ENCODE measurements at regions not wholly inside any gene's neighbourhood (a gene's known extent, or its start where the extent isn't known, plus 50 kb on each side); places are given as distances from the start of the nearest gene placed in this dataset.

DNA sequence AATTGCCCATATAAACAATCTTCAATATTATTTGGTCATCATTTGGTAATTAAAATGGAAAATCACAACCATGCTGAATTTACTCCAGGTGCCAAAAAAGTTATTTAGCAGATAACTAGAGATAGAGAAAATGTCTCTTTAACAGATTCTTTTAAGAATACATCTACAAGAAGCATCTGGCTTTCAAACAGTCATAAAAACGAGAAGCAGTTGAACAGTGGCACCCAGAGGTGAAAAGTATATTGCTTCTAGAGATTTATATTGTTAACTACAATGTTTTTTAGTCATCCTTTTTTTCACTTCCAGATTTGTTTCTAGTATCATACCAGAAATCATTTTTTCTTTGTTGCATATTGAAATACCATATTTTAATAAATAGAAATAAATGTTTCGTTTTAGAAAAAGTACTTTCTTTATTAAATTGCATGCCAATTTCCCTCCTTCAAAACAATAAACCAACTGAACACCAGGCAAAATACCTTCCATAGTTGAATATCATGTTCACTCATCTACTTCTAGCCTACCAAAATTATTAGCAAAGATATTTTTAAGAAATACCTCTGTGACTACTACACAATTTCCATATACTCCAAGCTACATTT lies 65.4 kb upstream of the HNRNPA3 start:
- ATAC-seq (ENCODE audit: insufficient number of reproducible peaks, low FRiP score, low read depth) (no peak), DNase-seq (ENCODE audit: low spot score) (no peak)

DNA sequence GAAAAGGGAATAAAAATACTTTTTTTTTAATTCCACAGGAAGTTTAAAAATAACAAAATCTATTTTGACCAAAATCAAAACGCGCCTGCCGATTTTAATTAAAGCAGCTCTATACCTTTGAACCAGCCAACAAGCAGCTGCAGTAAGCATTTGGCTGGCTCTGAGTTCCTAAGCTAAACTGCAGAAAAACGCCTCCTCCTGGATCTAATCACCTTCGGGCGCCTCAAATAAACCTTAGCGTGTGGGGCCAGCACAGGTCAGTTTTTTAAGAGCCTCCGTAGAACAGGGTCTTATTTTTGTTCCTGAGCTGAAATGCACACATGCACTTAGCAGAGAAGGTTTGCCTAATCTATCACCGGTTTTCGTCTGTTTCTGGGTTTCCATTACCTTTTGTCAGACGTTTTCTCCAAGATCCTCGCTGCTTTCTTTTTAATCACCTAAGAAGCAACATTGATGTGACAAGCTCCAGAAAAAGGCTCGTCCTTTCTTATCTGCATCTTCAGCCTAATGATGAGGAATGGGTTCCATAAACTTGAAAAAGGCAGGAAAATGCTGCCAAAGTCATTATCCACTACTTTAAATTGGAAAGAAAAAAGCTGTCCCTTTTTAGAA lies 64.7 kb upstream of the HNRNPA3 start:
- Histone ChIP-seq H3K9me3 (no peaks in the 10 kb centered on the region), H3K4me3 (peak overlapping the region; percentile 64), H3K27me3 (replicated peaks; ENCODE audit: insufficient read depth) (peaks cover 8% of the 10 kb centered on the region), H3K4me1 (ENCODE audit: control insufficient read depth in 1 of 2, low read depth in 2 of 2) (peaks cover 4 to 5% of the 10 kb centered on the region in 2 donors), H3K27ac (no peak overlapping the region), H3K36me3 (no peaks in the 10 kb centered on the region)
- ATAC-seq (ENCODE audit: insufficient number of reproducible peaks, low FRiP score, low read depth) (no peak), DNase-seq (ENCODE audit: low spot score) (no peak)
- TF ChIP-seq CTCF (IDR thresholded peaks at IDR 0.05), result no peak

More for the DNA sequence above, 65.4 kb upstream of the HNRNPA3 start:
- peak; percentile 46 for TF ChIP-seq CTCF (IDR thresholded peaks at IDR 0.05)
- Histone ChIP-seq H3K4me3 (no peak overlapping the region), H3K9me3 (no peaks in the 10 kb centered on the region), H3K36me3 (no peaks in the 10 kb centered on the region), H3K27ac (no peak overlapping the region), H3K4me1 (ENCODE audit: control insufficient read depth in 1 of 2, low read depth in 2 of 2) (peaks cover 4 to 5% of the 10 kb centered on the region in 2 donors), H3K27me3 (replicated peaks; ENCODE audit: insufficient read depth) (peaks cover 8% of the 10 kb centered on the region)

GRCh38 chr2:177148477-177149154 lies 64.0 kb upstream of the HNRNPA3 start:
- no peaks in the 10 kb centered on the region for H3K36me3 ChIP-seq
- peaks cover 8% of the 10 kb centered on the region for H3K27me3 ChIP-seq (replicated peaks; ENCODE audit: insufficient read depth)
- no peaks in the 10 kb centered on the region for H3K9me3 ChIP-seq
- TF ChIP-seq CTCF (IDR thresholded peaks at IDR 0.05), result peak; percentile 66
- H3K27ac ChIP-seq, result no peak overlapping the region
- DNase-seq (ENCODE audit: low spot score) (peak; percentile 12), ATAC-seq (ENCODE audit: insufficient number of reproducible peaks, low FRiP score, low read depth) (peak; percentile 67)
- peaks cover 4 to 5% of the 10 kb centered on the region in 2 donors for H3K4me1 ChIP-seq (ENCODE audit: control insufficient read depth in 1 of 2, low read depth in 2 of 2)
- H3K4me3 ChIP-seq, result peak overlapping the region; percentile 64

GRCh38 chr2:177149155-177149503 lies 63.5 kb upstream of the HNRNPA3 start:
- Histone ChIP-seq H3K4me1 (ENCODE audit: control insufficient read depth in 1 of 2, low read depth in 2 of 2) (peaks cover 4 to 5% of the 10 kb centered on the region in 2 donors), H3K4me3 (peak overlapping the region; percentile 64), H3K36me3 (no peaks in the 10 kb centered on the region), H3K27ac (no peak overlapping the region), H3K27me3 (replicated peaks; ENCODE audit: insufficient read depth) (peaks cover 8% of the 10 kb centered on the region), H3K9me3 (no peaks in the 10 kb centered on the region)
- TF ChIP-seq CTCF (IDR thresholded peaks at IDR 0.05), result no peak
- ATAC-seq (ENCODE audit: insufficient number of reproducible peaks, low FRiP score, low read depth) (no peak), DNase-seq (ENCODE audit: low spot score) (no peak)

GRCh38 chr2:177153805-177154204 lies 58.8 kb upstream of the HNRNPA3 start:
- ATAC-seq (ENCODE audit: insufficient number of reproducible peaks, low FRiP score, low read depth) (no peak), DNase-seq (ENCODE audit: low spot score) (no peak)
- H3K4me1 ChIP-seq (ENCODE audit: control insufficient read depth in 1 of 2, low read depth in 2 of 2), result no peaks in the 10 kb centered on the region
- no peaks in the 10 kb centered on the region for H3K36me3 ChIP-seq
- H3K9me3 ChIP-seq, result no peaks in the 10 kb centered on the region
- no peak for TF ChIP-seq CTCF (IDR thresholded peaks at IDR 0.05)
- H3K27ac ChIP-seq, result no peak overlapping the region
- no peak overlapping the region for H3K4me3 ChIP-seq
- peaks cover 8% of the 10 kb centered on the region for H3K27me3 ChIP-seq (replicated peaks; ENCODE audit: insufficient read depth)

Data from thoracic aorta (tissue), 2 donors.